ENCODE measurements at regions not wholly inside any gene's neighbourhood (a gene's known extent, or its start where the extent isn't known, plus 50 kb on each side); places are given as distances from the start of the nearest gene placed in this dataset.
"Not testable (repeated sequence)": the region's sequence is repeated elsewhere in the genome, so short reads cannot be mapped to it uniquely, and the experiment has no call there.

DNA sequence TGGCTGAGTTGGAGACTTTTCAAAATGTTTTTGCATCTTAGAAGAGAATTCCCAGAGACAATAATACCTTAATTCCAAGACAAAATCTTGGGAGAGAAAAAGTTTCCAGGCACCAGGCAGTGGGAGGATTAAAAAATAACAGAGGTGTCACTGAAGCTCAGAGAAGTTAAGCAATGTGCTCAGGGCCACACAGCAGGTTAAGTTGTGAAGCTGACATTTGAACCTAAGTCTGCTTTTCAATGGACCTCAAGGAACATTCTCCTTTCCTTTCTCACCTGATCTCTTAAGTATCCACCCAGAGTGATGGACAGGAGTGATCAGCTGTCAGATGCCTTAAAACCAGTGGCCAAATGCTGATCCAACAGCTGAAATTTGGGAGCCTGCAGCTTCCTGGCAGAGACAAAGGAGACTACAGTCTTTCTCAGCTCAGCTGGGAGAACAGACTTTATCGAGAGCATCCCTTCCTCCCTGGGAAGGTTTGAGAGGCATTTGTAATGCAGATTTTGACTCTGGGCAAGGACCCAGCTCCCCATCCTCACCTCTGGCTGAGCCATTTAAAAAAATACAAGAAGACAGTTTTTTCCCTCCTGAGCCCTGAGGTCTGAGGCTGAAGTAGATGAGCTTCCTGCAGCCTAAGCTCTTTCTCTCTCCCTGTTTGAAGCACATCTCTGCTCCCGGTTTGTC lies 174.9 kb upstream of the RPH3A start:
- DNase-seq, result no peak

DNA sequence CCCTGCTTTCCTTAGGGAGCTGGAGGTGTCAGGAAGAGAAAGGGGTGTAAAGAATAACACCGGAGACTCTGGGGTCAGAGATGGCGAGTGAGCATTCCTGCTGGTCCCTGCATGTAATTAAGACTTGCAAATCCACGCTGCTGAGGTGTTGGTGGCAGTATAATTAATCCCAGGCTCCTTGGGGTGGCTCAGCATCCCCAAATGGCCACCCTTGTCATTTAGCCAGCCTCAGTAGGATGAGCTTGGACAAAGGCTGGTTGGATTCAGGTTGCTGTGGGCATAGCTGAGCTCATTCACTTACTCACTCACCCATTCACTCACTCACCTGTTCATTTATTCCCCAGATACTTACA lies 174.4 kb upstream of the RPH3A start:
- DNase-seq, result no peak

DNA sequence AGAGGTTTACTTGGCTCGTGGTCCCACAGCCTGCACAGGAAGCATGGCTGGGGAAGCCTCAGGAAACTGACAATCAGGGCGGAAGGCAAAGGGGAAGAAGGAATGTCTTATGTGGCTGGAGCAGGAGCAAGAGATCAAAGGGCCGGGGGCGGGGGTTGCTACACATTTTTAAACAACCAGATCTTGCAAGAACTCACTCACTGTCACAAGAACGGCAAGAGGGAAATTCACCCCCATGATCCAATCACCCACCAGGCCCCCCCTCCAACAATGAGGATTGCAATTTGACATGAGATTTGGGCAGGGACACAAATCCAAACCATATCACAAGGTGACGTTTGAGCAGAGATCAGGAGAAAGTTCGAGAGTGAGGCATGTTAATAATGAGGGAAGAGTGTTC lies 163.7 kb upstream of the RPH3A start:
- DNase-seq, result no peak

GRCh38 chr12:112631974-112632373 lies 159.6 kb upstream of the RPH3A start:
- DNase-seq, result not testable (repeated sequence)

GRCh38 chr12:112635036-112635435 lies 156.5 kb upstream of the RPH3A start:
- DNase-seq, result no peak

- DNase-seq, result no peak
These were observed 153.1 kb upstream of the RPH3A start for GRCh38 chr12:112638420-112638819.

DNA sequence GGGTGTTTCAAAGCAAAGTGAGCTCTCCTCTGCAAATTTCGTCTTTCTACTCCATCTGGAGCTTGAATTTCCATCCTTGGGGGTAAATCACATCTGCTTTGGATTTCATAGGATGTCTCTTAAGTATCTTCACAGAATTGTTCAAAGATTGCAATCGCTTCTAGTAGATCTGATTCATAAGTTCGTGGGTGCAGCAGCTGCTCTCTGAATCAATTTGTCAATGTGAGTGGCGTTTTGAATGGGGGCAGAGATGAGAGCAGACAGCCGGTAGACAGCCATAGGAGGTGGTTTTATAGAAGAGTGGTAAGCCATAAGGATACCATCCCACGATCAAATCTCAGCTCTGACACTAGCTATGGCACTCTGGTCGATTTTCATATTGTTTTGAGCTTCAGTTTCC lies 146.0 kb upstream of the RPH3A start:
- no peak for DNase-seq

DNA sequence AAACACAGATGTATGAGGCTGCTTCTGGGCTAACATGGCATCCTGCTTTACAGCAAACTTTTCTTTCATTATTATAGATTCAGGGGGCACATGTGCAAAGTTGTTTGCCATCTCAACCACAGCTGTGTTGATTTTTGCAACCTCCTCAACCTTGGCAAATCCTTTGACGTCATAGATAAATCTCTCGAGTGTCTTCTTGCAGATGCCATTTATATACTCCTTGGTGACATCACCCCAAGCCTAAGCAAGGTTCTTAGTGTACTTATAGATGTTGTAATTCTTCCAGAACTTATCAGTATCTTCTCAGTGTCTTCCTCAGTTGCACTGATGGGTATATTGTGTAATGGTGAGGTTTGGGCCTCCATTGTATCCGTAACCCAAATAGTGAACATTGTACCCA lies 135.4 kb upstream of the RPH3A start:
- DNase-seq, result no peak

- no peak for DNase-seq
These were observed 127.0 kb upstream of the RPH3A start for GRCh38 chr12:112664569-112664968.

DNA sequence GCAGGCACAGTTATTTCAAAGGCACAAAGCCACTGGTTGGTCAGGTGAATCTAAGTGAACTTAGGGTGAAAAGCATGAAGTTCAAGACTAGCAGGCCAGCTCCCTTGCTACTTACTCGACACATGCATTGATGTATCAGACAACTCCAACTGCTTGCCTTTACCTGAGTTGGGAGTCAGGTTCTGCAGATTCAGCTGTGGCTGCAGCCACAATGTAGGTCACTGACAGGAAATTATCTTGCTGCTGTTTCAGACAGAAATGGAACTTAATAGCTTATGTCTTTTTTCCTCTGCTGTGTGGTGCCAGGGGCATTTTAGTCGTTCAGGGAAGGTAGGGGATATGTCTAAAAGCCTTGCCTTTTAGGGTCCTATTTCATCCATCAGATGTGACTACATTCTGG lies 125.6 kb upstream of the RPH3A start:
- no peak for DNase-seq

DNA sequence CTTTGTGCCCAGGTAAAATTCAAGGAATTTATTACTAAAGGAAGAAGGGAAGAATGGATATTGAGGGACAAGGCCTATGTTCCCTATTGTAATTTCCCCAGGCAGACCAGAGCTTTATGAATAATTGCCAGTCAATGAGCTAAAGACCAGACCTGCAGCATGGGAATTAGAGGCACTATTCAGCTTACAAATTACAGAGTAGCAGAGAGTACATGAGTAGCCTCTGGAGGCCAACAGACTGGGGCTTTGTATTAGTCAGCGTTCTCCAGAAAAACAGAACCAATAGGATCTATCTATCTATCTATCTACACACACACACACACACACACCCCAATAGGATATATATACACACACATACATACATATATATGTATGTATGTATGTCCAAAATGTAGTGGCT lies 120.0 kb upstream of the RPH3A start:
- DNase-seq, result no peak

GRCh38 chr12:112674539-112674938 lies 117.0 kb upstream of the RPH3A start:
- DNase-seq, result no peak

GRCh38 chr12:112676507-112676906 lies 115.0 kb upstream of the RPH3A start:
- no peak for DNase-seq

- no peak for DNase-seq
These were observed 114.3 kb upstream of the RPH3A start for GRCh38 chr12:112677050-112677765.

- DNase-seq, result no peak
These were observed 110.6 kb upstream of the RPH3A start for GRCh38 chr12:112680993-112681392.

DNA sequence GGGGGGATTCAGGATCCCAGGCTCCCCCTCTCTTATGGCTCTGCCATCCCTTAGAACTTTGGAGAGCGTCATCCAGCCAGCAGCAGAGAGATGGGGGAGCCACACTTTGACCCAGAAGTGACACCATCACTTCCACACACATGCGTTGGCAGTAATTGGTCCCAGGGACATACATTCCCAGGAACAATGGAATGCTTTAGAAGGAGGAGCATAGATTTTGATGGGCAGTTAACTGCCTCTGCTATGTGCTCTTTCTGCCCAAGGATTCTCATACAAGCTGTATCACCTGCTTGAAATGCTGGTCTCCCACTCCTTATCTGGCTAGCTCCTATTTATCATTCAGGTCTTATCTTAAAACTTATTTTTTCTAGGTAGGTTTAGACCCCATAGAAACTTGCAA lies 109.0 kb upstream of the RPH3A start:
- DNase-seq, result no peak

GRCh38 chr12:112684742-112685141 lies 106.8 kb upstream of the RPH3A start:
- peak; percentile 10 for DNase-seq

DNA sequence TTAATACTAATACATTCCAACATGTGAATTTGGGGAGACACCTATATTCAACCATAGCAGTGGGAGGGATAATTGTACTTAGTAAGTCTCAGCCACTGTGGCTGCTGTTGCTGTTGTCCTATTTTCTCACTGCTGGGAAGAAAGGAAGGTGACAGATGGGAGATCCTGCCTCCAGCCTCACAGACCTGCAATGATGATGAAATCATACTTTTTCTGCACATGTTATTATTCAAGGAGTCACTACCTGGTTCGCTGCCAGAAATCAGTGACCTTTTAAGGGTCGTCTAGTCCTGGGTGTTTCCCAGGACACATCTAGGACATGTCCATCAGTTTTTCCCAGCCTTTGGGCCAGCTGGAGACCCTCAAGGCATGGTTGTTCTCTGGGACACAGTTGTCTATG lies 106.2 kb upstream of the RPH3A start:
- DNase-seq, result no peak

DNA sequence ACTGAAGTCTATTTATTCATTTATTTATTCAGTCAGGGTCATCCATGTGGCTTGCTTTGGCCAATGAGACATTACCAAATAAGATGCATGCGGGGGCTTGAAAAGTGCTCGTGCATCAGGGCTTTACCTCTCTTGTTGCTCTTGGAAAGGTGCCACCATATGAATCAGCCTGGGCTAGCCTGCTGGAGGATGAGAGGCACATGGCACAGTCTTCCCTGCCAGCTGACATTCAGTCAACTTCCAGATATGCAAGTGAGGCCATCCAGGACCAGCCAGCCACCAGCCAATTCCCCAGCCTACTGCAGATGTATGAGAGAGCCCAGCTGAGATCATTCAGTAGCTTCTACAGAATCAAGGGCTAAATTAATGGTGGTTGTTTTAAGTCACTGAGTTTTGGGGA lies 105.2 kb upstream of the RPH3A start:
- no peak for DNase-seq

GRCh38 chr12:112694065-112694464 lies 97.5 kb upstream of the RPH3A start:
- DNase-seq, result no peak

- DNase-seq, result not testable (repeated sequence)
These were observed 94.1 kb upstream of the RPH3A start for GRCh38 chr12:112697441-112697840.

GRCh38 chr12:112705037-112705632 lies 86.4 kb upstream of the RPH3A start:
- DNase-seq, result no peak

GRCh38 chr12:112710414-112710813 lies 81.1 kb upstream of the RPH3A start:
- no peak for DNase-seq

DNA sequence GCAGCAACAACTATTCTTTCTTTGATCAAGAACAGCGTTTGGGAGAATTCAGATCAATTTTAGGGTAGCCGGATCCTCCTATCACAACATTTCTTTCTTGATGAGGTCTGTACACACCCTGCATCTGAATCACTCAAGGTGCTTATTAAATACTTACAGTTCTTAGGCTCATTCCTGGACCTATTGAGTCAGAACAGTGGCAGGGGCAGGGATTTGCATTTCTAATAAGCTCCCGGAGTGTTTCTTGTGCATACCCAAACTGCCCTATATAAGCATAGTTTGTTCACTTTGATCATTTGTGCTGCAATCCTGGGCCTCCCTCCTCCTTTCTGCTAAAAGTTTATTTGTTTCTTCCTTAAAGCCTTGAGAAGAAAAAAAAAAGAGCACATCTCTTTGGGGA lies 80.5 kb upstream of the RPH3A start:
- no peak for DNase-seq

GRCh38 chr12:112711507-112711906 lies 80.0 kb upstream of the RPH3A start:
- DNase-seq, result no peak
